HFF-Myc (cell line): ENCODE measurements at regions not wholly inside any gene's neighbourhood (a gene's known extent, or its start where the extent isn't known, plus 50 kb on each side); places are given as distances from the start of the nearest gene placed in this dataset.

Source experiments
- DNase-seq: peaks from one replicate; pipeline ENCODE4 v3.0.0-alpha.2; 2011; ENCODE audit warnings: low read depth; ENCODE audit errors: extremely low read depth
- H3K4me3 ChIP-seq: replicated peaks from 2 replicates; pipeline ENCODE4 v1.5.1; 2011; ENCODE audit warnings: low read depth, mild to moderate bottlenecking, control low read depth, low read length
- TF ChIP-seq, protein P1 (sequence below): IDR thresholded peaks from 2 replicates; pipeline ENCODE4 v1.5.1; 2012; ENCODE audit warnings: mild to moderate bottlenecking, low read depth, low read length, control low read depth; ENCODE audit errors: missing control alignments

DNA sequence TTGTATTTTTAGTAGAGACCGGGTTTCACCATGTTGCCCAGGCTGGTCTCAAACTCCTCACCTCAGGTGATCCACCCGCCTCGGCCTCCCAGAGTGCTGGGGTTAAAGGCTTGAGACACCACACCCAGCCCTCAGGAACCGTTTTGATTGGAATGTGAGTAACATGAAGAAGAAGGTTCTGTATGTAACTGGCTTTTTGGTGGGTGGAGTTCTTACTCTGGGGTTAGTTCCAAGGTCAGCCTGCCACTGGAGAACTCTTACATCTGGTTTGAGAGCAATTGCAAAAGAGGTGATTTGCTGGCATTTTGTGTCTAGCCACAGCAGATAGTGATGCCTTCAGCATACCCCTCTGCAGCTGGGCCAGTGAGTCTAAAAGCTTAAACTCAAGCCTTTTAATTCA is 457.8 kb upstream of the VSTM2A start:
- TF ChIP-seq, protein P1, sequence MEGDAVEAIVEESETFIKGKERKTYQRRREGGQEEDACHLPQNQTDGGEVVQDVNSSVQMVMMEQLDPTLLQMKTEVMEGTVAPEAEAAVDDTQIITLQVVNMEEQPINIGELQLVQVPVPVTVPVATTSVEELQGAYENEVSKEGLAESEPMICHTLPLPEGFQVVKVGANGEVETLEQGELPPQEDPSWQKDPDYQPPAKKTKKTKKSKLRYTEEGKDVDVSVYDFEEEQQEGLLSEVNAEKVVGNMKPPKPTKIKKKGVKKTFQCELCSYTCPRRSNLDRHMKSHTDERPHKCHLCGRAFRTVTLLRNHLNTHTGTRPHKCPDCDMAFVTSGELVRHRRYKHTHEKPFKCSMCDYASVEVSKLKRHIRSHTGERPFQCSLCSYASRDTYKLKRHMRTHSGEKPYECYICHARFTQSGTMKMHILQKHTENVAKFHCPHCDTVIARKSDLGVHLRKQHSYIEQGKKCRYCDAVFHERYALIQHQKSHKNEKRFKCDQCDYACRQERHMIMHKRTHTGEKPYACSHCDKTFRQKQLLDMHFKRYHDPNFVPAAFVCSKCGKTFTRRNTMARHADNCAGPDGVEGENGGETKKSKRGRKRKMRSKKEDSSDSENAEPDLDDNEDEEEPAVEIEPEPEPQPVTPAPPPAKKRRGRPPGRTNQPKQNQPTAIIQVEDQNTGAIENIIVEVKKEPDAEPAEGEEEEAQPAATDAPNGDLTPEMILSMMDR = no peak
- H3K4me3 ChIP-seq = no peak overlapping the region
- DNase-seq = no peak

DNA sequence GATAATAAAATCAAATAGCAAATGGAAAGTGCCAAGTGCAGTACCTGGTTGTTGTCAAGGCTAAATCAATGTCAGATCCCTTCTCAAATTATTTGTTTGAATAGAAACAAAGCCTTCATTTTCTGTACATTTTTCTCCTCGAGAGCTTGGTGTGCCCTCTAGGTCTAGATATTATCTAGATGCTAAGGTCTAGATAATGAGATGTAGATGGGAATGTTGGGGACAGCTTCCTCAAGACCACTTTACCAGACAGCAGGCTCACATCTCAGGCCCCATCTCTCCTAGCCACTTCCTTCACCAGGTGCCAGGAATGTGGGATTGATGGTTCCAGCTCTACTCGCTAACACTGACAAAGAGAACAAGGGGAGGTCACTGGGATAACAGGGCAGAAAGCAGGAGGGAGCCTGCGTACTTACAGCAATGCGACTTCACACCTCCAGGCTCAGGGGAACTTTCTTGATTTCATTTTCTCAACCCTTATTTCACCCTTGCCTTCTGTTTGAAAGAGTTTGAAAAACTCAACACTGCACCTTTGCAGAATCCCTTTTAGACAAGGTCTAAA is 451.4 kb upstream of the VSTM2A start:
- H3K4me3 ChIP-seq = no peak overlapping the region
- DNase-seq = no peak
- TF ChIP-seq, protein P1 = no peak

DNA sequence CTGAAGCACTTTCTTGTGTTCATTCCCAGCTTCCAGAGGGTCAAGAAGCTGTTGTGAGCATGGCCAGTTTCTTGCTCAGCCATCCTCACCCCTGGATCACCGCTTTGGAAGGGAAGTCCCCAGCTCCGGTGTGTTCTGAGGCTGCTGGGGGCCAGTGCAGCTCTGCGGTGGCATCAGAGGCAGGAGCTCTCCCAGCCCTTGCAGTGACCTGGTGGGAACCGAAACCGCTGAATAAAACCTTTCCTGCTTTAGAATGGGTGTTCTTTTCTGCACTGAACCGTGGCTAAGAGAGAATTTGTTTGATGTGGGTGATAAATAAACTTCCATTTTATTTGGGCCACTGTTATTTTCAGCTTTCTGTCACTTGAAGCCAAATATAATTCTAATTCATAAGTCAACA is 450.9 kb upstream of the VSTM2A start:
- no peak for DNase-seq
- H3K4me3 ChIP-seq = no peak overlapping the region
- TF ChIP-seq, protein P1 = no peak

DNA sequence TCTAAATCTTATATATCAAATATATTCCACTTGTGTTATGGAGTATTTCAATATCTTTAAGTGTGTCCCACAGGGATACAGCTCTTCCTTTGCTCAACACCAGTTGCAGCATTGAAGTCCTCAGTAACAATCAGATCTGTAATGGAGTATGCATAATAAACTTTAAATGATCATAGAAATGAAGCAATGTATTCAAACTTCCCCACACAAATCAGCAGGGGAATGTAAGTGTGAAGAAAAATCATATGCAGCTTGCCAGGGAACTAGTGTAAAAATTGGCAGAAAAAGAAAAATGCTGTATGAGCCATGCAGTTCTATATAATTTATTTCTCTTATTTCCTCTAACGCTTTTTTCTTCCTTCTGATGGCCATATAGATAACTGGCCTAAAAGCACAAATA is 444.3 kb upstream of the VSTM2A start:
- no peak for DNase-seq
- H3K4me3 ChIP-seq = no peak overlapping the region
- TF ChIP-seq, protein P1 = no peak

DNA sequence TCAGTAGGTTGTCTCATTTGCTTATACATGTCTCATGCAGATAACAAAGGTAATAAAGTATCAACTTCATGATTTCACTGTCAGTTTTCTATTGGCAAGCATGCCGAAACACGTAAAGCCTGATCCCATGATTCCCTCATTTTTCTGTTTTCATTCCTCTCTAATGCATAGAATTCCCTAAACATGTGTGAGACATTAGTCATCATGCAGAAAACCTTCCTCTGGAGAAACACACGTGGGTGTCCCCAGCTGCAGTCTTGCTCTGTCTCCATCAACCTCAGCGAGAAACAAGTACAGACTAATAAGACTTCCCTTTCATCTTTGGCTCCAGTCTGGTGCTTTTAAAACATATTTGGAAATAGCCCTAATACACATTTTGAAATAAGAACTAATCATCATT is 432.7 kb upstream of the VSTM2A start:
- TF ChIP-seq, protein P1 = no peak
- no peak for DNase-seq
- no peak overlapping the region for H3K4me3 ChIP-seq

DNA sequence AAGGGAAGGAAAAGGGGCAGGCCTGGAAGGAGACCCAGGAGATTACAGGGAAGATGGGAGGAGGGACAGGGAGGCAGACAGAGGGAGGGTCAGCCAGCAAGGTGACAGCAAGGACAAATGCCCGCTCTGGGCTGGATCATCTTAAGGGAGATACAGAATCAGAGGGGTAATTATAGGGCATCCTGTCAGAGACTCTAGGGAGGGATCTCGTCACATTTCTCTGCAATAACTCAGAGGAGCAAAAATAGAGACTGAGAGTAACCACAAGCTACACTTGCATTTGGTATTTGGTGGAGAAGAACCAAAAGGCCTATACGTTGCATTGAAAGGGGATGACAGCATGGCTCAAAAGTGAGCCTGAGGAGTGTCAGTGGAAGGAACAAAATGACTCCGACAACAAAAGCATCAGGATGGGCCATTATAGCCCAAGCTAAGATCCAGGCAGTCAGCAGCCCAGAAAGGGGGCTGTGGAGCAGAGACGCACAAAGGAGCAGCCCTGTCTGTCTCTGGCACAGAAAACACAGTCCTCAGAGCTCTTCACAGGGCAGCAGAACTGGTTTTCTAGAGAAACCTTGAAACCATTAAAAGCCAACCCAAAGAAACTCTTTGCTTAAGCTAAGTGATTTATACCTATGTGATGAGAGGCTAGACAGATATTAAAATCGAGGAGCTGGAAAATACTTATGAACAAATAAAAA is 430.2 kb upstream of the VSTM2A start:
- no peak for DNase-seq
- TF ChIP-seq, protein P1 = no peak
- no peak overlapping the region for H3K4me3 ChIP-seq
